Mesodermal cell (in vitro differentiated cells): ENCODE measurements at regions not wholly inside any gene's neighbourhood (a gene's known extent, or its start where the extent isn't known, plus 50 kb on each side); places are given as distances from the start of the nearest gene placed in this dataset.

Experiments used
- H3K27ac ChIP-seq: 2 replicates; pipeline ENCODE4 v1.7.0; 2013; ENCODE audit warnings: mild to moderate bottlenecking, low read depth, low read length, moderate library complexity; ENCODE audit not compliant: severe bottlenecking
- H3K36me3 ChIP-seq: 2 replicates; pipeline ENCODE4 v1.7.1; 2013; ENCODE audit warnings: mild to moderate bottlenecking, low read length, moderate library complexity; ENCODE audit not compliant: control insufficient read depth, insufficient read depth
- H3K4me1 ChIP-seq: one replicate; pipeline ENCODE4 v1.7.1; 2013; ENCODE audit warnings: mild to moderate bottlenecking, low read length; ENCODE audit not compliant: insufficient read depth, control insufficient read depth, poor library complexity, severe bottlenecking
- H3K4me3 ChIP-seq: 2 replicates; pipeline ENCODE4 v1.7.0; 2013; ENCODE audit warnings: low read length, control low read depth, mild to moderate bottlenecking; ENCODE audit not compliant: insufficient read depth, poor library complexity, severe bottlenecking; ENCODE audit errors: extremely low read depth
- H3K9me3 ChIP-seq: 2 replicates; pipeline ENCODE4 v1.7.1; 2013; ENCODE audit warnings: mild to moderate bottlenecking, low read length, moderate library complexity; ENCODE audit not compliant: control insufficient read depth
- WGBS, 2 experiments: methylation state at CpG; one replicate each; pipeline ENCODE4 v1.1.5; 2013; ENCODE audit warnings: missing lambda C conversion rate in 2 of 2; ENCODE audit not compliant: insufficient coverage in 2 of 2; 5-methylcytosine and 5-hydroxymethylcytosine counted together

DNA sequence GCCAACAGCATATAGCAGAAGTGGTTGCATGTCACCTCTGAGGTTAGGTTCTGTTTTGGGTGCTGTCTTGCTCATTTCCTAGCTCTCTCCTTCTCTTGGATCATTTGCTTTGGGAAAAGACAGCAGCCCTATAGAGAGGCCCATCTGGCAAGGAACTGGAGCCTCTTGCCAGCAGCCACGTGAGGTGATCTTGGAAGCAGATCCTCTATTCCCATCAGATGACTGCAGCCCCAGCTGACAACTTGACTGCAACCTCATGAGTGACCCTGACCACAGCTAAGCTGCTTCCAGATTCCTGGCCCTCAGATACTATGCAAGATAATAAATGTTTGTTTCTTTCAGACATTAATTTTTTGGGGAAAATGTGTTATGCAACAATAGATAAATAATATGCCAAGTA lies 213.3 kb upstream of the HS3ST4 start:
- 100% methylated on average over 1 of the region's 1 CpG; no CpG with 5 or more reads in 1 of the 2 experiments for WGBS, 2 experiments
- Histone ChIP-seq H3K27ac (no peak overlapping the region), H3K4me3 (no peak overlapping the region), H3K9me3 (no peaks in the 10 kb centered on the region), H3K4me1 (peaks cover 21% of the 10 kb centered on the region), H3K36me3 (no peaks in the 10 kb centered on the region)

DNA sequence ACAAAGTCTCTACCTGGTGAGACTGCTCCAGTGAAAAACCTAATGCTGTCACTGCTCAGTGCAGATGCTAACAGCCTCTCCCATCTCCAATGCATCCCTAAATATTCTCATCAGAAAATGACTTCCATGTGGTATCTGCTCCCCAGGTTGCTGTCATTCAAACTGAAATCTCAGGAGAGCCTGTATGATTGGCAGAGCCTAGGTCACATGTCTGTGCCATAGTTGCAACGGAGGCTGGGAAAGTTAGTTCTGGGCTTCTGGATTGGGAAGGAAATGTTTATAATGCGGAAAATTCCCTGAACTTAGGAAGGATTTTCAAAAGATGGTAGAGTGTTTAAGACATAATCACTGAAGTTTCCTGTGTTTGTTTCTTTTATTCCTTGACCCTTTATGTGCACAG lies 206.4 kb upstream of the ZKSCAN2 start:
- Histone ChIP-seq H3K9me3 (no peaks in the 10 kb centered on the region), H3K4me3 (no peak overlapping the region), H3K27ac (no peak overlapping the region), H3K4me1 (no peaks in the 10 kb centered on the region), H3K36me3 (no peaks in the 10 kb centered on the region)
- 79 to 100% methylated on average over 2 of the region's 2 CpGs for WGBS, 2 experiments

DNA sequence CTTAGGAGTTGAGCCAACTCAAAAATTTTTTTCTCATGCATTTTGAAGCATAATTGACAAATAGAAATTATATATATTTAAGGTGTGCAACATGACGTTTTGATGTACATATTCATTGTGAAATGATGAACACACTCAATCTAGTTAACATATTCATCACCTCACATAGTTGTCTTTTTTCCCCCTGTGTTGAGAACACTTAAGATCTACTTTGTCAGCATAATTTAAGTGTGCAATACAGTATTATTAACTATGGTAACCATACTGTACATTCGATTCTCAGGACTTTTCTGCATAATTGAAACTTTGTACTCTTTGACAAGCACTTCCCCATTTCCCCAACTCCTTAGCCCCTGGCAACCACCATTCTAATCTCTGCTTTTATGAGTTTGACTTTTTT lies 192.2 kb upstream of the ZKSCAN2 start:
- Histone ChIP-seq H3K27ac (no peak overlapping the region), H3K9me3 (no peaks in the 10 kb centered on the region), H3K4me3 (no peak overlapping the region), H3K4me1 (no peaks in the 10 kb centered on the region), H3K36me3 (no peaks in the 10 kb centered on the region)
- 71 to 86% methylated on average over 1 of the region's 2 CpGs for WGBS, 2 experiments

- H3K4me1 ChIP-seq, result no peaks in the 10 kb centered on the region
- WGBS, 2 experiments, result 77 to 92% methylated on average over 4 of the region's 4 CpGs
- no peaks in the 10 kb centered on the region for H3K36me3 ChIP-seq
- H3K27ac ChIP-seq, result no peak overlapping the region
- no peak overlapping the region for H3K4me3 ChIP-seq
- H3K9me3 ChIP-seq, result no peaks in the 10 kb centered on the region
Measured at GRCh38 chr16:25443994-25444393, 186.3 kb upstream of the ZKSCAN2 start.

DNA sequence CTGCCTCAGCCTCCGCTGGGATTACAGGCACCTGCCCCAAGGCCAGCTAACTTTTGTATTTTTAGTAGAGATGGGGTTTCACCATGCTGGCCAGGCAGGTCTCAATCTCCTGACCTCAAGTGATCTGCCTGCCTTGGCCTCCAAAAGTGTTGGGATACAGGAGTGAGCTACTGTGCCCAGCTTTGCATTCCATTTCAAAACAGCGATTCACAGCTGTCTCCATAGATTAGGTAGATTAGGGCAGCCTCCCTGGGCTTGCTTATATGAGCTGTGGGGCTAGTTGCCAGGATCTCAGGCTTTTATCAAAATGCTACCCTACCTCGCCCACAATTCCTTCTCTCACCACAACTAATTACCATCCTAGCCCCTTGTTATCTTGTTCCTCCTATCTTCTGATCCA lies 176.4 kb upstream of the ZKSCAN2 start:
- Histone ChIP-seq H3K27ac (no peak overlapping the region), H3K4me3 (no peak overlapping the region), H3K4me1 (no peaks in the 10 kb centered on the region), H3K36me3 (no peaks in the 10 kb centered on the region), H3K9me3 (no peaks in the 10 kb centered on the region)
- WGBS, 2 experiments, result 70 to 77% methylated on average over 2 to 3 of the region's 3 CpGs

- 80 to 83% methylated on average over 3 to 4 of the region's 4 CpGs for WGBS, 2 experiments
- no peaks in the 10 kb centered on the region for H3K4me1 ChIP-seq
- no peak overlapping the region for H3K4me3 ChIP-seq
- no peak overlapping the region for H3K27ac ChIP-seq
- no peaks in the 10 kb centered on the region for H3K36me3 ChIP-seq
- H3K9me3 ChIP-seq, result peaks cover 2% of the 10 kb centered on the region
Measured at GRCh38 chr16:25433388-25433787, 175.7 kb upstream of the ZKSCAN2 start.

GRCh38 chr16:25431472-25431871 lies 173.8 kb upstream of the ZKSCAN2 start:
- 93 to 99% methylated on average over 6 to 7 of the region's 7 CpGs for WGBS, 2 experiments
- no peak overlapping the region for H3K27ac ChIP-seq
- no peaks in the 10 kb centered on the region for H3K4me1 ChIP-seq
- H3K36me3 ChIP-seq, result no peaks in the 10 kb centered on the region
- peaks cover 6% of the 10 kb centered on the region for H3K9me3 ChIP-seq
- no peak overlapping the region for H3K4me3 ChIP-seq

- no peak overlapping the region for H3K27ac ChIP-seq
- H3K4me3 ChIP-seq, result no peak overlapping the region
- H3K9me3 ChIP-seq, result peaks cover 6% of the 10 kb centered on the region
- no peaks in the 10 kb centered on the region for H3K36me3 ChIP-seq
- no CpG with 5 or more reads among the region's 1 CpG for WGBS, 2 experiments
- H3K4me1 ChIP-seq, result no peaks in the 10 kb centered on the region
Measured at GRCh38 chr16:25426829-25427228, 169.2 kb upstream of the ZKSCAN2 start.

DNA sequence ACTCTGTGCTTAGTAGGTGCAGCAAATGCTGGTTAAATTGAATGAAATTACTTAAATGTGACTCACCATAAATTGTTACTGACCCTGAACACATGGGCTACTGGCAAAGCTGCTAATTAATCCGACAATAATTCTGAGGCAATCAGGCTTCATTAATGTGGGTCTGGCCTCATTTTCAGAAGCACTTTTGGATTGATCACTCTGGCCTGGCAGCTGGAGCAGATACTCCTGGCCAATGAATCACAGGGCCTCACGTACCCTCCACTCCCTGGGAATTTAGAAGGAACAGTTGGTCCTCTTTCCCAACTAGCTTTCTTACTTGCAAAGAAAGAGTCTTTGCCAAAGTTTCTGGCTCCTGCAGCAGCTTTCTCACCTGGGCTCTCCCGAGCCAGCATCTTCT lies 162.0 kb upstream of the ZKSCAN2 start:
- Histone ChIP-seq H3K9me3 (no peaks in the 10 kb centered on the region), H3K27ac (no peak overlapping the region), H3K36me3 (no peaks in the 10 kb centered on the region), H3K4me1 (no peaks in the 10 kb centered on the region), H3K4me3 (no peak overlapping the region)
- 79 to 92% methylated on average over 2 to 3 of the region's 3 CpGs for WGBS, 2 experiments

- Histone ChIP-seq H3K27ac (no peak overlapping the region), H3K4me3 (no peak overlapping the region), H3K36me3 (no peaks in the 10 kb centered on the region), H3K9me3 (no peaks in the 10 kb centered on the region), H3K4me1 (no peaks in the 10 kb centered on the region)
Measured at GRCh38 chr16:25419153-25419552, 161.5 kb upstream of the ZKSCAN2 start.

DNA sequence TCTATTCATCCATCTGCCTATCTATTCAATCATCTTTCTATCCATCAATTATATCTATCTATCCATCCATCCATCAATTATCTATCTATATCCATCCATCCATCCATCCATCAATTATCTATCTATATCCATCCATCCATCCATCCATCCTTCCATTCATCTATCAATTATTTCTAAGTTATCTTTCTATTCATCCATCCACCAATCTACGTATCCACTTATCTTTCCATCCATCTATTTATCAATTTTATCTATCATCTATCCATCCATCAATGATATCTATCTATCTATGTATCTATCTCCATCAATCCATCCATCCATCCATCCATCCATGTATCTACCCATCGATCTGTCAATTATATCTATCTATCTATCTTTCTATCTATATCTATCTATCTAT lies 158.4 kb upstream of the ZKSCAN2 start:
- H3K4me1 ChIP-seq, result no peaks in the 10 kb centered on the region
- H3K27ac ChIP-seq, result no peak overlapping the region
- 93 to 94% methylated on average over 2 of the region's 2 CpGs for WGBS, 2 experiments
- no peaks in the 10 kb centered on the region for H3K36me3 ChIP-seq
- H3K9me3 ChIP-seq, result no peaks in the 10 kb centered on the region
- no peak overlapping the region for H3K4me3 ChIP-seq

DNA sequence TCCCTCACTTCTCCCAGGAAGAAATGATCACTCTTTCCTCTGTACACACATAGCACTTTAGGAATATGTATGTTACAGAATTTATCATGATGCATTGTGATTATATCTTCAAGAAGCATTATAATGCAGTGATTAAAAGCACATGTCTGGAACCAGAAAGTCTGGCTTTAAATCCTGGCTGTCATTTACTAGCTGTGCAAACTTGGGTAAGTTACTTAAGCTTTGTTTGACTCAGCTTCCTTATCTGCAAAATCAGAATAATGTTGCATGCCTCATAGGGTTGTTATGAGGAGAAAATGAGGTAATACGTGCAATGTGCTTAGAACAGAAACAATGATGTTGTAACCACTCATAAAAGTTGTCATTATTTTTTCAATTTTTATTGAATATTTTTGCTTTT lies 156.3 kb upstream of the ZKSCAN2 start:
- H3K27ac ChIP-seq, result no peak overlapping the region

More for the DNA sequence above, 156.3 kb upstream of the ZKSCAN2 start:
- no peaks in the 10 kb centered on the region for H3K9me3 ChIP-seq
- H3K4me1 ChIP-seq, result no peaks in the 10 kb centered on the region
- WGBS, 2 experiments, result no CpG with 5 or more reads among the region's 1 CpG
- no peak overlapping the region for H3K4me3 ChIP-seq
- H3K36me3 ChIP-seq, result no peaks in the 10 kb centered on the region
